Smooth muscle cell (in vitro differentiated cells): ENCODE measurements at regions not wholly inside any gene's neighbourhood (a gene's known extent, or its start where the extent isn't known, plus 50 kb on each side); places are given as distances from the start of the nearest gene placed in this dataset.

Experiments
- DNase-seq: peaks from one replicate; lab custom pipeline; 2025; ENCODE audit not compliant: unreplicated experiment; lab: John Stamatoyannopoulos, UW
- H2AFZ ChIP-seq: fragments of 200-600 bp; sonication (generic); 2 replicates; pipeline ENCODE4 v1.6.0; 2016; ENCODE audit warnings: antibody characterized with exemption, low read depth, mild to moderate bottlenecking
- H3F3A ChIP-seq: fragments of 200-600 bp; sonication (generic); 2 replicates; pipeline ENCODE4 v1.6.0; 2017; ENCODE audit warnings: antibody characterized with exemption, low read depth
- H3K27ac ChIP-seq: fragments of 200-600 bp; sonication (generic); 2 replicates; pipeline ENCODE4 v1.5.1; 2016; ENCODE audit warnings: low read depth, mild to moderate bottlenecking
- H3K27me3 ChIP-seq: fragments of 200-600 bp; sonication (generic); 2 replicates; pipeline ENCODE4 v1.6.1; 2016; ENCODE audit warnings: low read depth, mild to moderate bottlenecking
- H3K36me3 ChIP-seq: fragments of 200-600 bp; sonication (generic); 2 replicates; pipeline ENCODE4 v1.5.1; 2016; ENCODE audit warnings: low read depth
- H3K4me1 ChIP-seq: fragments of 200-600 bp; sonication (generic); 2 replicates; pipeline ENCODE4 v1.5.1; 2016; ENCODE audit warnings: low read depth
- H3K4me2 ChIP-seq: fragments of 200-600 bp; sonication (generic); 2 replicates; pipeline ENCODE4 v1.6.0; 2016; ENCODE audit warnings: mild to moderate bottlenecking
- H3K4me3 ChIP-seq: fragments of 200-600 bp; sonication (generic); 2 replicates; pipeline ENCODE4 v1.5.1; 2016; ENCODE audit warnings: mild to moderate bottlenecking
- H3K79me2 ChIP-seq: fragments of 200-600 bp; sonication (generic); 2 replicates; pipeline ENCODE4 v1.6.0; 2016; ENCODE audit warnings: low read depth, mild to moderate bottlenecking
- H3K9ac ChIP-seq: fragments of 200-600 bp; sonication (generic); 2 replicates; pipeline ENCODE4 v1.6.0; 2016; ENCODE audit warnings: low read depth
- H3K9me3 ChIP-seq: fragments of 200-600 bp; sonication (generic); replicated peaks from 2 replicates; pipeline ENCODE4 v1.5.1; 2016; ENCODE audit warnings: low read depth
- H4K20me1 ChIP-seq: fragments of 200-600 bp; sonication (generic); 2 replicates; pipeline ENCODE4 v1.6.0; 2016; ENCODE audit warnings: low read depth
- CTCF ChIP-seq: fragments of 200-600 bp; sonication (generic); IDR thresholded peaks from 2 replicates; pipeline ENCODE4 v1.5.1; 2017; ENCODE audit warnings: borderline replicate concordance, mild to moderate bottlenecking, antibody characterized with exemption; ENCODE audit not compliant: insufficient read depth, poor library complexity, severe bottlenecking
- WGBS: methylation state at CpG from one replicate; pipeline ENCODE4 v1.1.7; 2016; ENCODE audit warnings: low lambda C conversion rate; 5-methylcytosine and 5-hydroxymethylcytosine counted together

- no peak overlapping the region for H3K4me2 ChIP-seq
- 91% methylated on average over 3 of the region's 3 CpGs for WGBS
- DNase-seq, result no peak
- no peaks in the 10 kb centered on the region for H3K9me3 ChIP-seq
- H3K9ac ChIP-seq, result no peak overlapping the region
- no peak overlapping the region for H3K4me3 ChIP-seq
- no peaks in the 10 kb centered on the region for H3K79me2 ChIP-seq
- H3K4me1 ChIP-seq, result peaks cover 3% of the 10 kb centered on the region
- no peak overlapping the region for H2AFZ ChIP-seq
- peaks cover 13% of the 10 kb centered on the region for H3F3A ChIP-seq
- no peaks in the 10 kb centered on the region for H3K36me3 ChIP-seq
- no peaks in the 10 kb centered on the region for H3K27me3 ChIP-seq
- no peaks in the 10 kb centered on the region for H4K20me1 ChIP-seq
- no peak overlapping the region for H3K27ac ChIP-seq
- no peak for TF ChIP-seq CTCF
Measured at GRCh38 chr2:19000776-19001175, 357.6 kb downstream of the OSR1 start.

- no peak for DNase-seq
- Histone ChIP-seq H3K4me2 (no peak overlapping the region), H3K9ac (no peak overlapping the region), H3K79me2 (no peaks in the 10 kb centered on the region), H3K27me3 (no peaks in the 10 kb centered on the region), H2AFZ (no peak overlapping the region), H3K36me3 (no peaks in the 10 kb centered on the region), H4K20me1 (no peaks in the 10 kb centered on the region), H3K4me3 (no peak overlapping the region), H3K4me1 (peaks cover 3% of the 10 kb centered on the region), H3K27ac (no peak overlapping the region), H3F3A (peaks cover 6% of the 10 kb centered on the region), H3K9me3 (no peaks in the 10 kb centered on the region)
- 100% methylated on average over 1 of the region's 2 CpGs for WGBS
- no peak for TF ChIP-seq CTCF
Measured at GRCh38 chr2:18999198-18999597, 359.2 kb downstream of the OSR1 start.

- Histone ChIP-seq H2AFZ (no peak overlapping the region), H3K27me3 (no peaks in the 10 kb centered on the region), H3F3A (no peaks in the 10 kb centered on the region), H3K4me2 (no peak overlapping the region), H3K79me2 (no peaks in the 10 kb centered on the region), H3K9ac (no peak overlapping the region), H3K4me3 (no peak overlapping the region), H3K27ac (no peak overlapping the region), H4K20me1 (no peaks in the 10 kb centered on the region), H3K36me3 (no peaks in the 10 kb centered on the region), H3K4me1 (no peaks in the 10 kb centered on the region), H3K9me3 (no peaks in the 10 kb centered on the region)
- WGBS, result 83% methylated on average over 1 of the region's 1 CpG
- no peak for DNase-seq
- TF ChIP-seq CTCF, result no peak
Measured at GRCh38 chr2:18998491-18998890, 359.9 kb downstream of the OSR1 start.

- H3K9ac ChIP-seq, result no peak overlapping the region
- no peak overlapping the region for H3K4me2 ChIP-seq
- H3K4me3 ChIP-seq, result no peak overlapping the region
- no peak overlapping the region for H3K27ac ChIP-seq
- H3K79me2 ChIP-seq, result no peaks in the 10 kb centered on the region
- no peak for DNase-seq
- H4K20me1 ChIP-seq, result no peaks in the 10 kb centered on the region
- no peaks in the 10 kb centered on the region for H3K9me3 ChIP-seq
- H3K4me1 ChIP-seq, result peaks cover 13% of the 10 kb centered on the region
- no peaks in the 10 kb centered on the region for H3K36me3 ChIP-seq
- WGBS, result 94% methylated on average over 3 of the region's 3 CpGs
- H2AFZ ChIP-seq, result no peak overlapping the region
- H3K27me3 ChIP-seq, result no peaks in the 10 kb centered on the region
- no peak for TF ChIP-seq CTCF
- peaks cover 10% of the 10 kb centered on the region for H3F3A ChIP-seq
Measured at GRCh38 chr2:18993756-18994338, 364.6 kb downstream of the OSR1 start.
